ENCODE measurements at regions not wholly inside any gene's neighbourhood (a gene's known extent, or its start where the extent isn't known, plus 50 kb on each side); places are given as distances from the start of the nearest gene placed in this dataset.
"Not testable (repeated sequence)": the region's sequence is repeated elsewhere in the genome, so short reads cannot be mapped to it uniquely, and the experiment has no call there.

GRCh38 chr15:92840149-92840548 is 60.0 kb upstream of the CHD2 start:
- intact Hi-C loops (cut with DNase I): no loop called here
- no peak for DNase-seq

DNA sequence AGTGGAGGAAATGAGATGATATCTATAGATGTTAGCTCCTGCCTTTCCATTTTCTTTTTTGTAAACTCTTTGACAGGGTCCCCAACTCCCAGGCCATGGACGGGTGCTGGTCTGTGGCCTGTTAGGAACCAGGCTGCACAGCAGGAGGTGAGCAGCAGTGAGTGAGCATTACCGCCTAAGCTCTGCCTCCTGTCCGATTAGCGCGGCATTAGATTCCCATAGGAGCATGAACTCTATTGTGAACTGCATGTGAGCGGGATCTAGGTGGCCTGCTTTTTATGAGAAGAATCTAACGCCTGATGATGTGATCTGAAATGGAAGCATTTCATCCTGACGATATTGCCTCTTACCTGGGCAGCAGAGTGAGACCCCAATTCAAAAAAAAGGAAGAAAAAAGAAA is 56.8 kb upstream of the CHD2 start:
- intact Hi-C loops (cut with DNase I): no loop called here

DNA sequence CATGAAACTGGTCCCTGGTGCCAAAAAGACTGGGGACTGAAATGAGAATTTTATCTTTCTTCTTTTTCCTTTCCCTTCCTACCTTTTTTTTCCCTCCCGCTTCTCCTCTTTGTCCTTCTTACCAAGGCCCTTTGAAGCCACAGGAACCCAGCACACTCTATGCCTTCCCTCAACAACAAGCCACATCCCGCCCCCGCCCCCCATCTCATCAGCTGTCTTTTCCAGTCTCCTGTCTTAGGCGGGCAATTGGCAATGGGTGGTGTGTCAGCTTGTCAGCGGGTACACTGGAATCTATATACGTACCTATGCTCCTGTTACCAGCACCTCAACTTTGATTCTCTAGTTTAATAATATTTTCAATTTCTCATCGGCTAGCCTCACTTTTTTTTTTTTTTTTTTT is 56.3 kb upstream of the CHD2 start:
- intact Hi-C loops (cut with DNase I): no loop called here
- DNase-seq: no peak

More for the DNA sequence above, 56.8 kb upstream of the CHD2 start:
- no peak for DNase-seq

GRCh38 chr15:92845126-92845508 is 55.0 kb upstream of the CHD2 start:
- intact Hi-C loops (cut with DNase I): no loop called here
- DNase-seq: no peak

- no peak for DNase-seq
- intact Hi-C loops (cut with DNase I): no loop called here
Measured at GRCh38 chr15:92846741-92847140, 53.4 kb upstream of the CHD2 start.

- intact Hi-C loops (cut with DNase I): no loop called here
Measured at GRCh38 chr15:92847841-92848240, 52.3 kb upstream of the CHD2 start.

DNA sequence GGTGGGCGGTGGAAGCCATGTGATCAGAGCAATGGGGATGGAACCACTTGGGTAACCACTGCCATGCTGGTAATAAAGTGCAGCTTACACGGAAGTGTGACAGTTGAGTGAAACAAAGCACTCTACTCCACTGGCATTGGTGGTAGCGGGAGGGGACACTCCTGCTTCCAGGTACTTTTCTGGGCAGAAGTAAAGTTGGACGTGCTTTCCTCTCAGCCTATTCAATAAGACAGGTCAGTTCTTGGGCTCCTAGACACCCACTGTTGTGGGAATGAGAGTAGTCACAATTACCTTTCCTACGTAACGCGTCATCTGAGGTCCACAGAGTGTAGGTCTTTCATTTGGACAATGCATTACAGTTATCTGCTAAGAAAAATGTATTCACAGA is 51.7 kb upstream of the CHD2 start:
- no peak for DNase-seq
- intact Hi-C loops (cut with DNase I): no loop called here

More at GRCh38 chr15:92847841-92848240, 52.3 kb upstream of the CHD2 start:
- no peak for DNase-seq

DNA sequence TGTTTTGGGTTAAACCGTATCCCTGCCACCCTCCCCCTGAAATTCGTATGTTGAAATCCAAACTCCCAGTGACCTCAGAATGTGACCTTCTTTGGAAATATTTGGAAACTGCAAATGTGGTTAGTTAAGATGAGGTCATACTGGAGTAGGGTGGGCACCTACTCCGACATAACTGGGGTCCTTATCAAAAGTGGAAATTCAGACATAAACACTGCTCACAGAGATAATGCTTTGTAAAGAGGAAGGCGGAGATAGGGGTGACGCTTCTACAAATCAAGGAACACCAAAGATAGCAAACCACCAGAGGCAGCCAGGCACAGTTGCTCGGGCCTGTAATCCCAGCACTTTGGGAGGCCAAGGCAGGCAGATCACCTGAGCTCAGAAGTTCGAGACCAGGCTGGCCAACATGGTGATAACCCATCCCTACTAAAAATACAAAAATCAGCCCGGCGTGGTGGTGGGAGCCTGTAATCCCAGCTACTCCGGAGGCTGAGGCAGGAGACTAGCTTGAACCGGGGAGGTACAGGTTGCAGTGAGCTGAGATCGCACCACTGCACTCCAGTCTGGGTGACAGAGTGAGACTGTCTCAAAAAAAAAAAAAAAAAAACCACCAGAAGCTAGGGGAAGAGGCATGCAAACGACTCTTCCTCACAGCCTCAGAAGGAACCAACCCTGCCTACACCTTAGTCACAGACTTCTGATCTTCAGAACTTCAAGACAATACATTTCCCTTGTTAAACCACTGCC is 51.1 kb upstream of the CHD2 start:
- intact Hi-C loops (cut with DNase I): no loop called here
- DNase-seq: no peak

GRCh38 chr15:92850218-92850617 is 49.9 kb upstream of the CHD2 start:
- DNase-seq; intact Hi-C loops (cut with DNase I): not testable (repeated sequence)
